ENCODE measurements at regions not wholly inside any gene's neighbourhood (a gene's known extent, or its start where the extent isn't known, plus 50 kb on each side); places are given as distances from the start of the nearest gene placed in this dataset.

DNA sequence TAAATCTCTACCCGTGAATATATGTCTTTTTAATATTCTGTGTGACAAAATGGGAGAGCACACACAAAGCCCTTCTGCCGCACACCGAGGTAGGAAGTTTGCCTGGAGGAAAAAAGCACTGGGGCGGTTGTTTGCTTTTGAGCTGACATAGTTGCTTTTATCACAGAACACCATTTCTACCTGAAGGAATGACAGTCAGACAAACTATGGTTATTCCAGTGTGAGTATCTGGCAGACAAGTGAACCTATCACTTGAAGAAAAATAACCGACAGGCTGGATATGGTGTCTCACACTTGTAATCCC, 67.6 kb upstream of the SERTAD2 start (continued):
- no peak for TF ChIP-seq RAD21 (IDR thresholded peaks at IDR 0.05; ENCODE audit: low read length)
- TF ChIP-seq EZH2phosphoT487 (IDR thresholded peaks at IDR 0.05; ENCODE audit: borderline replicate concordance, low read depth) = no peak

DNA sequence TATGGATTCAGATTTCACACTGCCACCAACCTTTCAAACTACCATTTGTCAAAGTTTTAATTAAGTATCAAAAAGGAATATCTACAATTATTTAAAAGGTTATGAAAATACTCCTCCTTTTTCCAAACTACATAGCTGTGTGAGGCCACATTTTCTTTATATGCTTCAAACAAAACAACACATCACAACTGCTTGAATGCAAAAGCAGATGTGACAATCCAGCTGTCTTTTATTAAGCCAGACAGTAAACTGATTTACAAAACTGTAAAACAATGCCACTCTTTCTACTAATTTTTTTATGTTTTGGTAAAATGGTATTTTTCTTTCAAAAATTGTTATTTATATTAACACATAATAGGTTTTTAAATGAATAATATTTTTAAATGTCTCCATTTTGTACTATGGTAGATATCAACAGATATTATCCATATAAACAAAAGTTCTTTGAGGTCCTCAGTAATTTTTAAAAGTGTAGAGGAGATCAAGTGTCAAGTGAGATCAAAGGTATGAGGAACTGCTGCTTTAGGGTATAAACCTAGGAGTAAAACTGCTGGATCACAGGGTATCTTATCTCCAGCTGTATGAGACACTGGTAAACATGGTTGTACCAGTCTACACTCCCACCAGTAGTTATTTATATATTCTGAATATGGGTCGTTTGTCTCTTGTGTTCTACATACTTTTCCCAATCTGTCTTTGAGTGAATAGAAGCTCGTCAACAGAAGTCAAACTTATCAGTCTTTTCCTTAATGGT, 68.8 kb upstream of the SERTAD2 start:
- TF ChIP-seq NRF1 (IDR thresholded peaks at IDR 0.05; ENCODE audit: low read depth, low read length) (no peak), JUND (IDR thresholded peaks at IDR 0.05) (no peak), RCOR1 (IDR thresholded peaks at IDR 0.05; ENCODE audit: low read length) (no peak), MXI1 (IDR thresholded peaks at IDR 0.05; ENCODE audit: low read depth, low read length) (no peak), YY1 (IDR thresholded peaks at IDR 0.05; ENCODE audit: low read depth) (no peak), SMC3 (IDR thresholded peaks at IDR 0.05; ENCODE audit: low read depth, low read length) (no peak), POLR2AphosphoS5 (IDR thresholded peaks at IDR 0.05; ENCODE audit: low read depth, low read length) (no peak), NFIC (IDR thresholded peaks at IDR 0.05; ENCODE audit: borderline replicate concordance) (no peak), FOSL2 (IDR thresholded peaks at IDR 0.05; ENCODE audit: borderline replicate concordance, low read depth) (no peak), EZH2phosphoT487 (IDR thresholded peaks at IDR 0.05; ENCODE audit: borderline replicate concordance, low read depth) (no peak), ELF1 (IDR thresholded peaks at IDR 0.05) (no peak), RFX5 (IDR thresholded peaks at IDR 0.05; ENCODE audit: low read length) (no peak), TEAD4 (IDR thresholded peaks at IDR 0.05; ENCODE audit: borderline replicate concordance, insufficient read depth) (no peak)
- TF ChIP-seq, protein P1, sequence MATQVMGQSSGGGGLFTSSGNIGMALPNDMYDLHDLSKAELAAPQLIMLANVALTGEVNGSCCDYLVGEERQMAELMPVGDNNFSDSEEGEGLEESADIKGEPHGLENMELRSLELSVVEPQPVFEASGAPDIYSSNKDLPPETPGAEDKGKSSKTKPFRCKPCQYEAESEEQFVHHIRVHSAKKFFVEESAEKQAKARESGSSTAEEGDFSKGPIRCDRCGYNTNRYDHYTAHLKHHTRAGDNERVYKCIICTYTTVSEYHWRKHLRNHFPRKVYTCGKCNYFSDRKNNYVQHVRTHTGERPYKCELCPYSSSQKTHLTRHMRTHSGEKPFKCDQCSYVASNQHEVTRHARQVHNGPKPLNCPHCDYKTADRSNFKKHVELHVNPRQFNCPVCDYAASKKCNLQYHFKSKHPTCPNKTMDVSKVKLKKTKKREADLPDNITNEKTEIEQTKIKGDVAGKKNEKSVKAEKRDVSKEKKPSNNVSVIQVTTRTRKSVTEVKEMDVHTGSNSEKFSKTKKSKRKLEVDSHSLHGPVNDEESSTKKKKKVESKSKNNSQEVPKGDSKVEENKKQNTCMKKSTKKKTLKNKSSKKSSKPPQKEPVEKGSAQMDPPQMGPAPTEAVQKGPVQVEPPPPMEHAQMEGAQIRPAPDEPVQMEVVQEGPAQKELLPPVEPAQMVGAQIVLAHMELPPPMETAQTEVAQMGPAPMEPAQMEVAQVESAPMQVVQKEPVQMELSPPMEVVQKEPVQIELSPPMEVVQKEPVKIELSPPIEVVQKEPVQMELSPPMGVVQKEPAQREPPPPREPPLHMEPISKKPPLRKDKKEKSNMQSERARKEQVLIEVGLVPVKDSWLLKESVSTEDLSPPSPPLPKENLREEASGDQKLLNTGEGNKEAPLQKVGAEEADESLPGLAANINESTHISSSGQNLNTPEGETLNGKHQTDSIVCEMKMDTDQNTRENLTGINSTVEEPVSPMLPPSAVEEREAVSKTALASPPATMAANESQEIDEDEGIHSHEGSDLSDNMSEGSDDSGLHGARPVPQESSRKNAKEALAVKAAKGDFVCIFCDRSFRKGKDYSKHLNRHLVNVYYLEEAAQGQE (IDR thresholded peaks at IDR 0.05; ENCODE audit: low read depth, low read length) = no peak
- TF ChIP-seq, protein P2, sequence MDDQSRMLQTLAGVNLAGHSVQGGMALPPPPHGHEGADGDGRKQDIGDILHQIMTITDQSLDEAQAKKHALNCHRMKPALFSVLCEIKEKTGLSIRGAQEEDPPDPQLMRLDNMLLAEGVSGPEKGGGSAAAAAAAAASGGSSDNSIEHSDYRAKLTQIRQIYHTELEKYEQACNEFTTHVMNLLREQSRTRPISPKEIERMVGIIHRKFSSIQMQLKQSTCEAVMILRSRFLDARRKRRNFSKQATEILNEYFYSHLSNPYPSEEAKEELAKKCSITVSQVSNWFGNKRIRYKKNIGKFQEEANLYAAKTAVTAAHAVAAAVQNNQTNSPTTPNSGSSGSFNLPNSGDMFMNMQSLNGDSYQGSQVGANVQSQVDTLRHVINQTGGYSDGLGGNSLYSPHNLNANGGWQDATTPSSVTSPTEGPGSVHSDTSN (IDR thresholded peaks at IDR 0.05) = no peak
- TF ChIP-seq, protein P3, sequence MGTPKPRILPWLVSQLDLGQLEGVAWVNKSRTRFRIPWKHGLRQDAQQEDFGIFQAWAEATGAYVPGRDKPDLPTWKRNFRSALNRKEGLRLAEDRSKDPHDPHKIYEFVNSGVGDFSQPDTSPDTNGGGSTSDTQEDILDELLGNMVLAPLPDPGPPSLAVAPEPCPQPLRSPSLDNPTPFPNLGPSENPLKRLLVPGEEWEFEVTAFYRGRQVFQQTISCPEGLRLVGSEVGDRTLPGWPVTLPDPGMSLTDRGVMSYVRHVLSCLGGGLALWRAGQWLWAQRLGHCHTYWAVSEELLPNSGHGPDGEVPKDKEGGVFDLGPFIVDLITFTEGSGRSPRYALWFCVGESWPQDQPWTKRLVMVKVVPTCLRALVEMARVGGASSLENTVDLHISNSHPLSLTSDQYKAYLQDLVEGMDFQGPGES (IDR thresholded peaks at IDR 0.05; ENCODE audit: low read depth, low read length) = no peak
- TF ChIP-seq, protein P4, sequence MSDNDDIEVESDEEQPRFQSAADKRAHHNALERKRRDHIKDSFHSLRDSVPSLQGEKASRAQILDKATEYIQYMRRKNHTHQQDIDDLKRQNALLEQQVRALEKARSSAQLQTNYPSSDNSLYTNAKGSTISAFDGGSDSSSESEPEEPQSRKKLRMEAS (IDR thresholded peaks at IDR 0.05; ENCODE audit: low read depth) = no peak
- TF ChIP-seq, protein P5, sequence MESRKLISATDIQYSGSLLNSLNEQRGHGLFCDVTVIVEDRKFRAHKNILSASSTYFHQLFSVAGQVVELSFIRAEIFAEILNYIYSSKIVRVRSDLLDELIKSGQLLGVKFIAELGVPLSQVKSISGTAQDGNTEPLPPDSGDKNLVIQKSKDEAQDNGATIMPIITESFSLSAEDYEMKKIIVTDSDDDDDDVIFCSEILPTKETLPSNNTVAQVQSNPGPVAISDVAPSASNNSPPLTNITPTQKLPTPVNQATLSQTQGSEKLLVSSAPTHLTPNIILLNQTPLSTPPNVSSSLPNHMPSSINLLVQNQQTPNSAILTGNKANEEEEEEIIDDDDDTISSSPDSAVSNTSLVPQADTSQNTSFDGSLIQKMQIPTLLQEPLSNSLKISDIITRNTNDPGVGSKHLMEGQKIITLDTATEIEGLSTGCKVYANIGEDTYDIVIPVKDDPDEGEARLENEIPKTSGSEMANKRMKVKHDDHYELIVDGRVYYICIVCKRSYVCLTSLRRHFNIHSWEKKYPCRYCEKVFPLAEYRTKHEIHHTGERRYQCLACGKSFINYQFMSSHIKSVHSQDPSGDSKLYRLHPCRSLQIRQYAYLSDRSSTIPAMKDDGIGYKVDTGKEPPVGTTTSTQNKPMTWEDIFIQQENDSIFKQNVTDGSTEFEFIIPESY (IDR thresholded peaks at IDR 0.05; ENCODE audit: borderline replicate concordance, low read depth) = no peak
- no peak overlapping the region for H2AFZ ChIP-seq (ENCODE audit: low read depth)
- H3K27ac ChIP-seq (ENCODE audit: low read depth in 2 of 2, low read length in 1 of 2) = no peak overlapping the region
- no peaks in the 10 kb centered on the region for H3K36me3 ChIP-seq (replicated peaks in 1 of 2; ENCODE audit: control insufficient read depth in 1 of 2, insufficient read depth in 2 of 2, low read length in 1 of 2)
- no peaks in the 10 kb centered on the region for H3K9me2 ChIP-seq
- H3K9ac ChIP-seq = no peak overlapping the region
- POLR2A ChIA-PET = no interaction called here
- DNase-seq = no peak
- 79% methylated on average over 2 of the region's 2 CpGs for WGBS (ENCODE audit: low lambda C conversion rate)
- H3K79me2 ChIP-seq (ENCODE audit: insufficient read depth) = peaks cover 8% of the 10 kb centered on the region
- peaks cover 3 to 6% of the 10 kb centered on the region in 2 experiments; a peak in 2 of 4 replicates for H3K4me1 ChIP-seq (ENCODE audit: control insufficient read depth in 1 of 2, insufficient read depth in 2 of 2, low read depth in 1 of 2, low read length in 1 of 2)
- H4K20me1 ChIP-seq (ENCODE audit: insufficient read depth) = no peaks in the 10 kb centered on the region
- CTCF ChIA-PET = no interaction called here
- H3K4me2 ChIP-seq = no peak overlapping the region
- peaks cover 3% of the 10 kb centered on the region for H3F3A ChIP-seq (replicated peaks; ENCODE audit: insufficient read depth)
- no peaks in the 10 kb centered on the region for H3K27me3 ChIP-seq (ENCODE audit: insufficient read depth)
- H3K4me3 ChIP-seq (ENCODE audit: low read depth in 2 of 2, low read length in 1 of 2) = no peak overlapping the region
- H3K9me3 ChIP-seq = no peaks in the 10 kb centered on the region
